ENCODE measurements at regions not wholly inside any gene's neighbourhood (a gene's known extent, or its start where the extent isn't known, plus 50 kb on each side); places are given as distances from the start of the nearest gene placed in this dataset.

GRCh38 chr20:16978497-16978896 lies 230.3 kb downstream of the OTOR start:
- DNase-seq (ENCODE audit: low read depth in 2 of 2) = no peak
- TF ChIP-seq CTCF (IDR thresholded peaks at IDR 0.05; ENCODE audit: low read depth, low read length) = no peak
- H3K4me3 ChIP-seq (replicated peaks in 1 of 2; ENCODE audit: low read depth in 2 of 2, low read length in 2 of 2) = no peak overlapping the region

GRCh38 chr20:16982091-16982726 lies 234.1 kb downstream of the OTOR start:
- no peak overlapping the region for H3K4me3 ChIP-seq (replicated peaks in 1 of 2; ENCODE audit: low read depth in 2 of 2, low read length in 2 of 2)
- DNase-seq (ENCODE audit: low read depth in 2 of 2) = no peak
- no peak for TF ChIP-seq CTCF (IDR thresholded peaks at IDR 0.05; ENCODE audit: low read depth, low read length)

GRCh38 chr20:16984481-16984880 lies 236.3 kb downstream of the OTOR start:
- no peak overlapping the region for H3K4me3 ChIP-seq (replicated peaks in 1 of 2; ENCODE audit: low read depth in 2 of 2, low read length in 2 of 2)
- no peak for DNase-seq (ENCODE audit: low read depth in 2 of 2)
- no peak for TF ChIP-seq CTCF (IDR thresholded peaks at IDR 0.05; ENCODE audit: low read depth, low read length)

GRCh38 chr20:17003170-17003870 lies 223.5 kb upstream of the PCSK2 start:
- DNase-seq (ENCODE audit: low read depth in 2 of 2) = no peak
- no peak overlapping the region for H3K4me3 ChIP-seq (replicated peaks in 1 of 2; ENCODE audit: low read depth in 2 of 2, low read length in 2 of 2)
- no peak for TF ChIP-seq CTCF (IDR thresholded peaks at IDR 0.05; ENCODE audit: low read depth, low read length)

- no peak for DNase-seq (ENCODE audit: low read depth in 2 of 2)
- TF ChIP-seq CTCF (IDR thresholded peaks at IDR 0.05; ENCODE audit: low read depth, low read length) = no peak
- H3K4me3 ChIP-seq (replicated peaks in 1 of 2; ENCODE audit: low read depth in 2 of 2, low read length in 2 of 2) = no peak overlapping the region
Observed at GRCh38 chr20:17010181-17010580, 216.7 kb upstream of the PCSK2 start.

GRCh38 chr20:17012546-17013226 lies 214.2 kb upstream of the PCSK2 start:
- H3K4me3 ChIP-seq (replicated peaks in 1 of 2; ENCODE audit: low read depth in 2 of 2, low read length in 2 of 2) = no peak overlapping the region
- no peak for DNase-seq (ENCODE audit: low read depth in 2 of 2)
- TF ChIP-seq CTCF (IDR thresholded peaks at IDR 0.05; ENCODE audit: low read depth, low read length) = no peak

All from cardiac fibroblast (primary cell).